ENCODE measurements at regions not wholly inside any gene's neighbourhood (a gene's known extent, or its start where the extent isn't known, plus 50 kb on each side); places are given as distances from the start of the nearest gene placed in this dataset.

DNA sequence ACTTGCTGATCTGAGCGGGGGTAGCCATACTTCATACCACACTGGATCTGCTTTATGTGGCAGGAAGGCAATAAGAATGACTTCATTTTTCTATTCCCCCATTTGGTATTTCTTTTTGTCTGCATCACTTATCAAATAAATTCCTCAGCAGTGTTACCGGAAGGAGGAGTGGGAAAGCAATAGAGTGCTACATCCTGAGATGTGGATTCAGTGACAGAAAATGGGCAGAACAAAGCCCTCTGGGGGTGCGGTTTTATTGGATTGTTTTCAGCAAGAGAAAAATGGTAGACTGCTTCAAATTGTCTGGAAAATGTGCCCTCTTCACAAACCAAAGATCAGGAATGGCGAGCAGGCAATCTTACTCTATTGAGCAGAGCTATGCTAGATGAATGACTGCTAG lies 751.9 kb upstream of the NEGR1 start:
- TF ChIP-seq GATA2 (IDR thresholded peaks at IDR 0.05; ENCODE audit: low read depth, low read length) (no peak), GATA3 (IDR thresholded peaks at IDR 0.05; ENCODE audit: low read depth, low read length) (no peak)

Data from SH-SY5Y (cell line).